Stimulated activated CD4-positive, alpha-beta T cell treated with anti-CD3 and anti-CD28 coated beads, Interleukin-12 subunit alpha, Interleukin-12 subunit beta, amount 100 ng/mL, for 24 hours (primary cell): ENCODE measurements at regions not wholly inside any gene's neighbourhood (a gene's known extent, or its start where the extent isn't known, plus 50 kb on each side); places are given as distances from the start of the nearest gene placed in this dataset.
"Not testable (repeated sequence)": the region's sequence is repeated elsewhere in the genome, so short reads cannot be mapped to it uniquely, and the experiment has no call there.

ENCODE experiments used
- DNase-seq, 2 experiments: peaks; one replicate each; pipeline ENCODE4 v3.0.0-alpha.2; 2020; ENCODE audit warnings: low read depth in 2 of 2

DNA sequence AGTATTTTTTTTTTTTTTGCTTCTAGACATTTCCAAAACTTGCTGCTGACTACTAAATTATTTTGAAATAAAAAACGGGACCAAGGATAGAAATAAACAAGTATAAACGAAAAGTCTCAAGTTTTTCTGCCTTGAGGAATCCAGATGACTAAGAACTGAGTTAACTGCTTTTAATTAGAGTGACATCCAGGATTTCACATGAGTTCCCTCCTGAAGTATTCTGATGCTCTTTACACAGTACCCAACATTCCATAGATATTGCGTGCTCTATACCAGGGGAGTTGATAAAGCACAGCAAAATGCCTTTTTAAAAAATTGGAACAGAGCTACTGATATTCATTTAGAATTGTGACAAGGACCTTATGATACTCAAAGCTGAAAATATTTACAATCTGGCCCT, 618.0 kb downstream of the CCDC85A start:
- no peak for DNase-seq

DNA sequence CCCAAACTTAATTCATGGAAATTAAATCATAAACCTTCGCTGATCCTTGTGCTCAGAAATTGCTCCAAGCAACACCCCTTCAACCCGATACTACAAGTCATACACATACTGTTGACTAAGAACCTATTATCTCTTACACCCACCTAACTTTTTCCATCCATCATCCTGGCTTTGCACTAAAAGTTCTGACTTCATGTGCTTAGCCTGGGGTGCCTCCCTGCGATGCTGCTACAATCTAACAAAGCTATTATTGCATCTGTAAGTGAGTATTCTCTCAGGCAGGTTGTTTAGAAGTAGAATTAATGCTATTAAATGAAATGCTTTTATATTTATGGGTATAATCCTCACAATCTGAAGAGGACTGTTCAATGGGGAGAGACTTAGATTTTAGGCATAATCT, 619.8 kb downstream of the CCDC85A start:
- no peak for DNase-seq

DNA sequence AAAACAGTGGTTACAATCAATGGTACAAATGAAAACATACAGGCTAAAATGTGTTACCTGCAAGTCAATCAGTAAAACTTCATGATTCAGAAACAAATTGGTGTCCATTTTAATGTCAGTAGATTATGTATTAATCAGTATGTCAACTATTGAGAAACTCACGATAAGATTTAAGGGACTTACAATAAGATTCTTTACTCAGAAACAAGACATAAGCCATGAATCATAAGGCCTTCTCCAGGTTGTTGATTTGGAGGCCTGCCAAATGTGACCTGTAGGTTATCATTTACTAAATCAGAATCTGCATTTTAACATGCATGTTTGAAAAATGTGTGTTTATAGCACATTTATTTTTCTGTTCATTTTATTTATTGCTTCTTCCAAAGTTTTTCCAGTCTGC, 623.1 kb downstream of the CCDC85A start:
- DNase-seq: no peak

DNA sequence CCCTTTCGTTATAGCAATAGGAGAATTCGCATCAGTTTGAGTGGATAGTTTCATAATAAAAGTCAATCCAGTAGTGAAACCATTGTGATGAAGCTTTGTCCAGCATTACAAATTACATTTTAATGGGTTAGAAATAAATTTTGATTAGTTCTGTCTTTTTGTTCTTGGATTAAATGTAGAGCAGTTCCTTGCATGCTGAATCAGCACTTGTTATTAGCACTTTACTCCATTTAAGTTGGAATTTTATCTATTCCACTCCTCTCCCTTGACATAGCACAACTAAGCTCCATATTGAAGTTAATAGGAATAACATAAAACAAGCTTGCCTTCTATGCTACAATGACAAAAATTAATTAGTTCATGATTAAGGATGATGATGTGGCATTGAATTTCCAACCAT, 624.1 kb downstream of the CCDC85A start:
- no peak for DNase-seq

DNA sequence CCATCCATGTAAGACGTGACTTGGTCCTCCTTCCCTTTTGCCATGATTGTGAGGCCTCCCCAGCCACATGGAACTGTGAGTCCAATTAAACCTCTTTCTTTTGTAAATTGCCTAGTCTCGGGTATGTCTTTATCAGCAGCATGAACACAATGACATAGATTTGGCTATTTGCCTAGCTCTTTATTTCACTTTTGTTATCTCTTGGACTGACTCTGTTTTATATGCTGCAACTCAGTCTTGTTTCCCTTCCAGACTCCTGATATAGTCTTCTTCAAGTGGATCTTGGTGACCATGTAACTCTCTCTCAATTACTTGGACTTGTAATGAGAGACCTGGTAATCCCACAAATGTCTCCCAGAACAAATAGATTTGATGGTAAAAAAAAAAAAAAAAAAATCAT, 627.6 kb downstream of the CCDC85A start:
- DNase-seq: no peak

DNA sequence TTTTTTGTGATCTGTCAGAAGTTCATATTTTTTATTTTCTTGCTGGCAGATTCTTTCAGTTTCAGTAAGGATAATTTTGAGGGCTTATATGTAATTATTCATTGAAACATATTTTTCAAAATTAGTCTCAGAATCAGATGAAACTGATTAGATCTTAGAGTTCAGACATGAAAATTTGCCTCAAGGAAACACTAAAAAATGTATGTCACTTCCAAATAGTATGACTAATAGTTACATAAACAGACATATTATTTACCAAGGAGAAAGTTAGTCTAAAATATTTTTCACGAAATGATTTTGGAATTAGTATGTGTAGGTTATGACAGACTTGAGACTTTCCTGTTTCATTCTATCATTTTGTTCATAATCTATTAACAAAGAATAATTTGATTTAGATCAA, 628.6 kb downstream of the CCDC85A start:
- no peak for DNase-seq

GRCh38 chr2:56813490-56813889, 629.7 kb downstream of the CCDC85A start:
- no peak for DNase-seq

DNA sequence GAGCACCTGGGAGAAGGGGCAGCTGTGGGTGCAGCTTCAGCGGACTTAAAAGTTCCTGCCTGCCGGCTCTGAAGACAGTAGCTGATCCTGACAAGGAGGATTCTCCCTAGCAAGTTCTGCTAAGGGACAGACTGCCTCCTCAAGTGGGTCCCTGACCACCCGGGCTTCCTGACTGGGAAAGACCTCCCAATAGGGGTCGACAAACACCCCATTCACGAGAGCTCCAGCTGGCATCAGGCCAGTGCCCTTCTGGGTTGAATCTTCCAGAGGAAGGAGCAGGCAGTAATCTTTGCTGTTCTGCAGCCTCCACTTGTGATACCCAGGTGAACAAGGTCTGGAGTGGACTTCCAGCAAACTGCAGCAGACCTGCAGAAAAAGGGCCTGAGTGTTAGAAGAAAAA, 632.9 kb downstream of the CCDC85A start:
- DNase-seq: no peak

GRCh38 chr2:56831780-56832179, 648.0 kb downstream of the CCDC85A start:
- DNase-seq: no peak

DNA sequence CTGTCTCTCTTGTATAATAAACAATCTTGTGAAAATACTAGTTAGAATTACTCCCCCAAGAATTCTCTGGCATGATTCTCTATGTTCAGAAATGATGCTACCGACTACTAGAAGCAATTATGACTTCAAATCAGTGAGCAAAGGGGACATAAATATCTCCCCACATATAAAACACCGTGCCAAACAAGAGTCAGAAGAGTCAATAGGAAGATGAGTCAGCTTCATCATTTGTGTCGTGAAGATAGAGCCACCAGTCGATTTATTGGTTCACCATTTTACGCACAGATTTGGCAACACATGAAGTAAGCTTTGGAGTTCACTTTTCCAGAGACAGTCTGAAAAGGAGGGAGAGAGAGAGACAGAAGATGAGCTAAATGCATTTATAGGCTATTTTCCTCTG, 650.9 kb downstream of the CCDC85A start:
- DNase-seq: no peak

DNA sequence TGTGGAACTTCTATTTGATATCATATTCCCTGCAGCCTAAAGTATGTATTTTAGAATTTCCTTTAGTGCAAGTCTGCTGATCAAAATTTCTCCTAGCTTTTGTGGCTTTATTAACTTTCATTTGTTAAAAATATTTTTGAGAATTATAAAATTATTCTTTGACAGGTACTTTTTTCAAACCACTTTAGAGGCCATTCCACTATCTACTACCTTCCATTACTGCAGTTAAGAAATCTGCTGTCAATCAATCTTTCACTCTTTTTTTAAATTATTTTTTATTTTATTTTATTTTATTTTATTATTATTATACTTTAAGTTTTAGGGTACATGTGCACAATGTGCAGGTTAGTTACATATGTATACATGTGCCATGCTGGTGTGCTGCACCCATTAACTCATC, 656.2 kb downstream of the CCDC85A start:
- not testable (repeated sequence) for DNase-seq

GRCh38 chr2:56860991-56861390, 677.2 kb downstream of the CCDC85A start:
- DNase-seq: no peak

GRCh38 chr2:56871644-56872043, 687.9 kb downstream of the CCDC85A start:
- no peak for DNase-seq

DNA sequence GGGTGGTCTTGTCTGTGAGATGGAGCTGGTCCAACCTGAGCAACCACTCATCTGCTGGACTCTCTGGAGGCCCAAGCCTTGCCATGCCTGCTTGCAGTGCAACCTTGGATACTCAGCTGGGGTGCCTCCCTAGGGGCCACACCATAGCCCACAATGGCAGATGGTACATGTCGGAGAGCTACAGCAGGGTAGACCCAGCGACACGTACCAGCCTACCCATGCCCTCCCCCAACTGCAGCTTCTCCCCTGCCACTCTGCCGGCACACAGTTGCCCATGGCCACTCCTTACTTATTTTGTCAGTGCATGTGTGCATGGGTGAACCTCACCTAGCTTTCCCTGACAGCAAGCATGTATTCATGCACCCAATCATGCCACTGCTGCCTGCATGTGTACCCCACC, 690.9 kb downstream of the CCDC85A start:
- DNase-seq: no peak

GRCh38 chr2:56889738-56890137, 705.9 kb downstream of the CCDC85A start:
- no peak for DNase-seq

DNA sequence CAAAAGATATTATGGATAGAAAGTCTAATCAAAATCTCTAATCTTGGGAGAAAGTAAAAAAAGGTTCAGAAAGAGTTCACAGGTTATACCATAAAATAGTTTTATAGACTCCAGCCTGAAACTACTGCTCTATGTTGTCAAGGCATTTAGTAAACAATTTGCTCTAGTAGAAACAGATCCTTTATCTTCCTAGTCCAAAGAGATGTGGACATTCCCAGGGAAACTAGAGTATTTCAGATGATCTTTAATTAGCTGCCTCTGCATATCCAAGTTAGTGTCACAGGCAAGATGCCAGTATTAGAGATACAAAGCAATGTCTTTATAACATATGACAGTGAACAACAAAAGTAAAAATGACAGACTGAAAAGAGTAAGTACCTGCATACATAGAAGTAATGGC, 708.6 kb downstream of the CCDC85A start:
- DNase-seq: no peak

DNA sequence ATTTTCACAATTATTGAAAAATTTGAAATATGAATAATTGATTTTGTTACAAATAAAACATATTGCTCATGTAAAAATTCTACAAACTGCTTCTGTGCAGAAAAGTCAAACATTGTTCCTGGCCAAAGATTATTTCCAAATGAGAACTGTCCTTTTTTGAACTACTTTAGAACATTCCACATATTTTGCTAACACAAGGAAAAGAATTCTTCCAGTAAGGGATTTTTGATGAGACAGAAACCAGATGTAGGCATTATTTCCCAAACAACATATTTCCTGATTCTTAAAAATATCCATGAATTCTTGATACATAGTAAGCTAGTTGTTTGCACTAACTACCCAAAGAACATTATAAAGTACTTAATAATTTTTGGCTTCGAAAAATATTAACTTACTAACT, 715.2 kb downstream of the CCDC85A start:
- DNase-seq: no peak

DNA sequence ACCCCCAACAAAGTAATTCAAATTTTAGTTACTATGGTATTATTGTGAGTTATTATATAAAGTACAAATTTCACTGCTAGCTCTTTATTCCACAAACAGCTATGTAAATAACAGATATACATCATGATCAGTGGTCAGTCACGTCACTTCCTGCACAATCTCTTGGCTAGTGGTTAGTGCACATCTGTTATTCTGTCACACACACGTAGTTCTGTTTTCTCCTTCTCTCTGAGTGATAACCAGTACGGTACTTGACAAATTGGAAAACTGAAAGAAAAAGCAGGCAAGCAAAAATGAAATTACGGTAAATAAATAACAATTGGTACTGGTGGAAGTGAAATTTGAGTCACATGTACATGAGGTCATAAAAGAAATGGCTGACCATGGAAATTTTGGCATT, 728.7 kb downstream of the CCDC85A start:
- no peak for DNase-seq

DNA sequence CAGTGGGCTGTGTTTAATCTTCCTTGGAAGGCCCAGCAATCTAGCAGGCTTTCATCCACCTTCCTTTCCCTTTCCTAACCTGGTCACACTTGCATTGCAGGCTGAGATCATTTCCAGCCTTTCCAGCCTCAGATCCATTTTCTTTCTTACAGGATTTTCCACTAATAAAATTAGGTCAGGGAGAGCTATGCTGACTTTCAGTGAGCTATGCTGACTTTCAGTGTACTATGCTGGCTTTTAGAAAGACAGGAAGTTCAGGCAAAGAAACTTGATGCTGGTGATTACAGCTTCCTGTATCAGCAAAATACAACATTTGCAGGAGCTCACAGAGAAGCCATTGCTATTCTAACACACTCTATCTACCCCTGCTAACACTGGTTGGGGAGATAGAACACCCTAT, 735.0 kb downstream of the CCDC85A start:
- no peak for DNase-seq

- DNase-seq: no peak
Measured at GRCh38 chr2:56933976-56934375, 750.2 kb downstream of the CCDC85A start.

DNA sequence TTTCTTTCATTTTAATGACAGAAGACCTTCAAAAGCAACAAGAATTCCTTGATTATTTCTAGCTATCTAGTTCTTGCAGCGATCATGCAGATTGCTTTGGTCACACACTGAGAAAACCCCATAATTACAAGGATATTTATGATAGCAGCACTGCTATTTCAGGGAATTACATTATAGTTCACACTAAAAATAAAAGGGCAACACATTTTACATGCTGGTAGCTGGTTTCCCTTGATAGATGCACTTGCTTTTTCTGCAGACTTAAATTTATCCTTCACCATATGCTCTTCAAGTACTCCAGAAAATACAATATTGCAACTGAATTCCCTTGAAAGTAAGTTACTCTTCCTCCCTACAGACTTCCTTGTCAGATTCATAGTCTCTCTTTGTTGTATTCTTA, 751.1 kb downstream of the CCDC85A start:
- no peak for DNase-seq

- DNase-seq: no peak
Measured at GRCh38 chr2:56940054-56940453, 756.3 kb downstream of the CCDC85A start.

DNA sequence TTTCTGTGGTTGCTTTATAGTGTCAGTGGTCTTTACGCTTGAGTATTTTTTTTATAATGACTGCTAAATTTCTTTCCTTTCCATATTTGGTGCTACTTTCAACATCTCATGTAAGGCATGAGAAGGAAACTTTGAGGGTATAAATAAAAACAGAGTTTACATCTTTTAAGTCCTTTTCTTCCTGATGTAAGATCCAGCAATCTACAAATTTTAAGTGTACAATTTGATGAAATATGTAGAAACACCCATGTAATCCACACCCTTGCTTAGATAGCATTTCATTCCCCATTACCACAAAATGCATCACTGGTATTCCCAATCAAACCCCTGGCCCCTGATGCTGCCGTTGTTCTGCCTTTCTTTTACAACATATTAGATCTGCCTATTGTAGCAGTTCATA, 769.1 kb downstream of the CCDC85A start:
- no peak for DNase-seq

DNA sequence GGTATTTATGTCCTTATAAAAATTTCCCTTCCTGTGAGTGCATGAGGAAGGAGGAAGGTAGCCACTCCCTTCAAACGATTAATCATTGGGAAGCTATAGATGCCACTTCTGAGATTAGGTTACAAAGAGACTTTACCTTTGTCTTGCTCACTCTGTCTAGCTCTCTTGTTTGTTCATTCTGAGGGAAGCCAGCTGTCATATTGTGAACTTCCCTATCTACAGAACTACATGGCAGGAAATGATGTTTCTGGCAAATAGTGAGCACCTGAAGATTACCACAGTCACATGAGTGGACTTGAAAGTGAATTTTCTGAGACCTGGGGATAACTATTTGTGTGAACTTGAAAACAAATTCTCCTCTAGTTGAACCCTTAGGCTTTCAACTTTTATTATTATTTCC, 776.8 kb downstream of the CCDC85A start:
- DNase-seq: no peak

GRCh38 chr2:56962673-56963072, 778.9 kb downstream of the CCDC85A start:
- DNase-seq: no peak
